AG09319 (cell line): ENCODE measurements at regions not wholly inside any gene's neighbourhood (a gene's known extent, or its start where the extent isn't known, plus 50 kb on each side); places are given as distances from the start of the nearest gene placed in this dataset.

Experiments used
- DNase-seq: peaks from one replicate; pipeline ENCODE4 v3.0.0-alpha.2; 2010; ENCODE audit warnings: low read depth; ENCODE audit errors: extremely low read depth
- TF ChIP-seq, protein P1 (sequence below): IDR thresholded peaks from 2 replicates; pipeline ENCODE4 v1.5.1; 2011; ENCODE audit warnings: low read depth, mild to moderate bottlenecking, inconsistent platforms, low read length, moderate library complexity

DNA sequence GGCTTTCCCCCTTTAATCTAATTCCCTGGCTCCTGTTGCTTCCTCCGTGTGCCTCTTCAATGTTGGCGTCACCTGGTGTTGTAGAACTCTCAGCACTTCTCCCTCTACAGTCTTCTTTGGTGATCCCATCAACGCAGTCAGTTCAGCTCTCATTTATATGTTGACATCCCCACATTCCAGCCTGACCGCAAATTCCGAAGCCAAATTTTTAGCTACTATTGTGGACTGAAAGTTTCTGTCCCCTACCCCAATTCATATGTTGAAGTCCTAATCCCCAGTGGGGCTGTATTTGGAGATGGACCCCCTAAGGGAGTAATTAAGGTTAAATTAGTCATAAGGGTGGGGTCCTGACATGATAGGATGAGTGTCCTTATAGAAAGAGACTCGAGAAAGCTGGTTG is 210.6 kb upstream of the ADAMTSL1 start:
- no peak for DNase-seq
- TF ChIP-seq, protein P1, sequence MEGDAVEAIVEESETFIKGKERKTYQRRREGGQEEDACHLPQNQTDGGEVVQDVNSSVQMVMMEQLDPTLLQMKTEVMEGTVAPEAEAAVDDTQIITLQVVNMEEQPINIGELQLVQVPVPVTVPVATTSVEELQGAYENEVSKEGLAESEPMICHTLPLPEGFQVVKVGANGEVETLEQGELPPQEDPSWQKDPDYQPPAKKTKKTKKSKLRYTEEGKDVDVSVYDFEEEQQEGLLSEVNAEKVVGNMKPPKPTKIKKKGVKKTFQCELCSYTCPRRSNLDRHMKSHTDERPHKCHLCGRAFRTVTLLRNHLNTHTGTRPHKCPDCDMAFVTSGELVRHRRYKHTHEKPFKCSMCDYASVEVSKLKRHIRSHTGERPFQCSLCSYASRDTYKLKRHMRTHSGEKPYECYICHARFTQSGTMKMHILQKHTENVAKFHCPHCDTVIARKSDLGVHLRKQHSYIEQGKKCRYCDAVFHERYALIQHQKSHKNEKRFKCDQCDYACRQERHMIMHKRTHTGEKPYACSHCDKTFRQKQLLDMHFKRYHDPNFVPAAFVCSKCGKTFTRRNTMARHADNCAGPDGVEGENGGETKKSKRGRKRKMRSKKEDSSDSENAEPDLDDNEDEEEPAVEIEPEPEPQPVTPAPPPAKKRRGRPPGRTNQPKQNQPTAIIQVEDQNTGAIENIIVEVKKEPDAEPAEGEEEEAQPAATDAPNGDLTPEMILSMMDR, result no peak

DNA sequence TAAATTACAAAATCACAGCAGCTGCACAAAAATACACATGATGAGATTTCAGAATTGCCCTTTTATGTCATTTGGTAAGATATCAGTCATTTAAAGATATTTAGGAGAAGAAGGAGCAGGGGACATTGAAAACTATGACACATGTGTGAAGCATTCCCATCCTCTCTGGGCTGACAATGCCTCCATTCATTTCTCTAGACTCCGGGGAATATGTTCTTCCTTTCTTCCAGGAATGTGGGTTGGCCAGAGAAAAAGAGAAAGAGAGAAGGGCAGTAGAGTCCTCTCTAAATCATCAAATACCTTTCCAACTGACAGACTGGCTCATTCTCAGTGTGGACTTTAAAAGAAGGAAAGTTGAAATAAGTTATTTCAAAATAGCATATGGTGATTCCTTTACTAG is 205.6 kb upstream of the ADAMTSL1 start:
- no peak for DNase-seq
- TF ChIP-seq, protein P1, result no peak

DNA sequence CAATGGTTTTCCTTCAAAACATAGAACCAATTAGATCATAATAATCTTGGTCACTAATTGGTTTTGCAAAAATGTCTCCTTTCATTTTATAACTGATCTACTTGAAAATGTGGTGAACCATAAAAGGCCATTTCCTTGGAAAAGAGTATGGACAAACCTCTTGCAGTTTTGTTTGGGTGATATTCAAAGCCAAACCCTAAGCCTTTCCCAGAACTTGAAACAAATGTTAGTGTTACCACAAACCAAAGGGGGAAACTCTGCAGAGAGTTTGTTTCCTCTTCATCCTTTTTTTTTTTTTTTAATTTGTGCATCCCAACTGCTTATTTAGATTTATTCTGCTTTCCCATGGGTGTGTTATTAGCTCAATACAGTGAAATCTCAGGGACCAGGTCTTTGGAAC is 204.4 kb upstream of the ADAMTSL1 start:
- TF ChIP-seq, protein P1, result no peak
- DNase-seq, result no peak

DNA sequence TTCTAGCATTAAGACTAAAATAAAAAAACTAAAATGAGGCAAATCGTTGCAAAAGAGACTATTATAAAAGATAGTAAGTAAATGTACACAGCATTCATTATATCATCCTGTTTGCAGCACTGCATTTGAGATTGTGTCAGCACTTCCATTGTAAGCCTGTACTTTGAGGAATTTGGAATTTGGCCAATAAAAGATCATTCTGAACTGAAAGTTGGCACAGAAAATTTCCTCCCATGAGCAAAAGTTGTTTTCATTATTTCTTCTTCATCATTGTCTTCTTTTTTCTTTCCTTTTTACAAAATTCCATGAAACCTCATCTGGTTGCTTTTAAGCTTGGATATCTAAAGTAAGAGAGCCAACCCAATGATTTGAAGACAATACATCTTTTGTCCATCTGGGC is 199.3 kb upstream of the ADAMTSL1 start:
- TF ChIP-seq, protein P1, result no peak
- DNase-seq, result no peak

DNA sequence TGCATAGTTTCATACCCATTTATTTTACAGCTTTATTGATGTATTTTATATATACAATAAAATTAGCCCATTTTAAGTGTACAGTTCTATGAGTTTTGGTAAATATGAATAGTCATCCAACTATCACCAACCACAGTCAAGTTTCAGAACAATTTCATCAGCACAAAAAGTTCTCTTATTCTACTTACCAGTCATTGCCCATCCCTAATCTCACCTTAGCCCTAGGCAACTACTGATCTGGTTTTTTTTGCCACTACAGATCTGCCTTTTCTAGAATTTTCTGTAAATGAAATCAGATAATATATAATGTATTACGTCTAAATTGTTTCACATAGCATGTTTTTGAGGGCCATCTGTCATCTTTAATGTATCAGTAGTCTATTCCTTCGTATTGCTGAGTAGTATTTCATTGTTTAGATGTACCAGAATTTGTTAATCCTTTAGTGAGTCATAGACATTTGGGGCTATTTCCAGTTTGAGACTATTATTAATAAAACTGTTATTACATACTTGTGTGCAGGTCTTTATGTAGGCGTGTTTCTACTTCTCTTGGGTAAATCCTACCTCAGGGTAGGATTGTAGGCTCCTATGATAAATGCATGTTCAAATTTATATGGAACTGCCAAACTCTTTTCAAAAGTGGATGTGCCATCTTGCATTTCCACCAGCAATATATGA is 198.5 kb upstream of the ADAMTSL1 start:
- DNase-seq, result no peak

DNA sequence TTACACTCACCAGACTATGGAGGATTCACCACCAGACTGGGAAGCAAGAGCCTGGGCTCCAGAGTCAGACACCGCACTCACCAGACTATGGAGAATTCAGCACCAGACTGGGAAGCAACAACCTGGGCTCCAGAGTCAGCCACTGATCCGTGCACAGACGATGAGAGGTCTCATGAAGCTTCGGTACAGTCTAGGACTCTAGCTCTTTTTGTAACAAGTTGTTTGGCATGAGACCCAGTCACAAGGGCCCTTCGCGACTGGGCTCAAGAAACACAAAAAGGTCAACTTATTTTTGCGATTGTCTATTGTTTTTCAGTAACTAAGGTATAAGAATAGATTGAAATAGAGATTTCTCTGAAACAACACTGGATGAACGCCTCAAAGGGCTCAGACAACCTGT is 192.7 kb upstream of the ADAMTSL1 start:
- TF ChIP-seq, protein P1, result no peak
- no peak for DNase-seq

More for the DNA sequence above, 198.5 kb upstream of the ADAMTSL1 start:
- TF ChIP-seq, protein P1, result no peak

DNA sequence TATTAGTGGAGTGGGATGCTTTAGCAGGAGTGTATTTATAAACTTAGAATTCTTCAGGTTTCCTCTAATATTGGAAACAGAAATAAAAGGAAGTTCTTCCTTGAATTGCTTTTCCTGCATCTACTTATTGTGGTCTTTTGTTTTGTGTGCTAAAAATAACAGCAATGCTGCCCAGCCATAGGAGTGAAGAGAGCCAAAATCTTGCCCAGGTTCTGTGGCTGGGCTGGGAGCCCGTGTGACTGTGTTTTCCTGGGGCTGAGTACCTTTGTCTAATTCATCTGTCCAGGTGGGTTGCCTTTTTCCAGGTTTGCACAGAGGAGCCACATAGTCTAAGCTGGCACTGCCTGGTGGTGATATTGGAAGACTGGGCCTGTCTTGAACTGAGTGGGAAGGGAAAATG is 179.7 kb upstream of the ADAMTSL1 start:
- TF ChIP-seq, protein P1, result no peak

More for the DNA sequence above, 179.7 kb upstream of the ADAMTSL1 start:
- DNase-seq, result no peak
